Vagina (tissue), 2 donors: ENCODE measurements at regions not wholly inside any gene's neighbourhood (a gene's known extent, or its start where the extent isn't known, plus 50 kb on each side); places are given as distances from the start of the nearest gene placed in this dataset.

Experiments used
- POLR2A ChIP-seq, 2 donors: fragments of 450-650 bp; IDR thresholded peaks; one replicate each; pipeline ENCODE4 v1.6.1; 2017; ENCODE audit warnings: antibody characterized with exemption in 2 of 2, mild to moderate bottlenecking in 2 of 2, moderate library complexity in 2 of 2
- POLR2AphosphoS5 ChIP-seq, 2 donors: sonication (generic); formaldehyde crosslinking; IDR thresholded peaks; one replicate each; pipeline ENCODE4 v1.9.0; 2017; ENCODE audit warnings: antibody characterized with exemption in 2 of 2, mild to moderate bottlenecking in 2 of 2, low read depth in 1 of 2; ENCODE audit not compliant: insufficient read depth in 1 of 2
- TF ChIP-seq, protein P1 (sequence below), 3 experiments: fragments of 450-650 bp in 2 of 3; fragments of 200-600 bp in 1 of 3; sonication (generic) in 1 of 3; IDR thresholded peaks; one replicate each; pipeline ENCODE4 v1.5.1; 2017 to 2019; ENCODE audit warnings: antibody characterized with exemption in 3 of 3, mild to moderate bottlenecking in 2 of 3, moderate library complexity in 2 of 3

GRCh38 chr6:15968519-15968918 lies 160.4 kb upstream of the MYLIP start:
- TF ChIP-seq, protein P1, sequence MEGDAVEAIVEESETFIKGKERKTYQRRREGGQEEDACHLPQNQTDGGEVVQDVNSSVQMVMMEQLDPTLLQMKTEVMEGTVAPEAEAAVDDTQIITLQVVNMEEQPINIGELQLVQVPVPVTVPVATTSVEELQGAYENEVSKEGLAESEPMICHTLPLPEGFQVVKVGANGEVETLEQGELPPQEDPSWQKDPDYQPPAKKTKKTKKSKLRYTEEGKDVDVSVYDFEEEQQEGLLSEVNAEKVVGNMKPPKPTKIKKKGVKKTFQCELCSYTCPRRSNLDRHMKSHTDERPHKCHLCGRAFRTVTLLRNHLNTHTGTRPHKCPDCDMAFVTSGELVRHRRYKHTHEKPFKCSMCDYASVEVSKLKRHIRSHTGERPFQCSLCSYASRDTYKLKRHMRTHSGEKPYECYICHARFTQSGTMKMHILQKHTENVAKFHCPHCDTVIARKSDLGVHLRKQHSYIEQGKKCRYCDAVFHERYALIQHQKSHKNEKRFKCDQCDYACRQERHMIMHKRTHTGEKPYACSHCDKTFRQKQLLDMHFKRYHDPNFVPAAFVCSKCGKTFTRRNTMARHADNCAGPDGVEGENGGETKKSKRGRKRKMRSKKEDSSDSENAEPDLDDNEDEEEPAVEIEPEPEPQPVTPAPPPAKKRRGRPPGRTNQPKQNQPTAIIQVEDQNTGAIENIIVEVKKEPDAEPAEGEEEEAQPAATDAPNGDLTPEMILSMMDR (IDR thresholded peaks at IDR 0.05): no peak
- TF ChIP-seq POLR2AphosphoS5 (IDR thresholded peaks at IDR 0.05; ENCODE audit: insufficient read depth in 1 of 2, low read depth in 1 of 2): no peak
- no peak for TF ChIP-seq POLR2A (IDR thresholded peaks at IDR 0.05)
